ENCODE measurements at regions not wholly inside any gene's neighbourhood (a gene's known extent, or its start where the extent isn't known, plus 50 kb on each side); places are given as distances from the start of the nearest gene placed in this dataset.

- H4K20me1 ChIP-seq (replicated peaks; ENCODE audit: control insufficient read depth, extremely low read depth, insufficient read depth, low read length) = no peaks in the 10 kb centered on the region
- no peaks in the 10 kb centered on the region for H3K36me3 ChIP-seq (ENCODE audit: control insufficient read depth in 2 of 2, extremely low read depth in 1 of 2, insufficient read depth in 2 of 2, low read length in 2 of 2)
- H3K4me2 ChIP-seq (ENCODE audit: insufficient read depth, low read length) = no peak overlapping the region
- H3K9me1 ChIP-seq (replicated peaks; ENCODE audit: control insufficient read depth, extremely low read depth, insufficient read depth, low read length) = no peaks in the 10 kb centered on the region
- no peak overlapping the region for H3K9ac ChIP-seq (replicated peaks; ENCODE audit: extremely low read depth, insufficient read depth, low read length)
- FAIRE-seq (no peak), DNase-seq (ENCODE audit: low read depth, low spot score) (no peak)
- dilution Hi-C loops (cut with MboI; ENCODE audit: extremely low pct_ligation_motif_present, low sequenced_read_pairs) = no loop called here
- H3K9me3 ChIP-seq (replicated peaks; ENCODE audit: control insufficient read depth, insufficient read depth, low read length) = no peaks in the 10 kb centered on the region
- POLR2A ChIA-PET = no interaction called here
- BruUV-seq (replicated peaks) = no TSS peak
- H3K79me2 ChIP-seq (ENCODE audit: control insufficient read depth, insufficient read depth, low read length) = no peaks in the 10 kb centered on the region
- intact Hi-C loops (cut with micrococcal nuclease) = no loop called here
- TF ChIP-seq CTCF (IDR thresholded peaks at IDR 0.05; ENCODE audit: extremely low read depth in 1 of 2, insufficient read depth in 1 of 2, low read depth in 1 of 2, low read length in 2 of 2) (no peak), POLR2A (IDR thresholded peaks at IDR 0.05; ENCODE audit: low read depth, low read length) (no peak)
- H3K27ac ChIP-seq (ENCODE audit: insufficient read depth, low read depth, low read length) = no peak overlapping the region
- peaks cover 0 to 2% of the 10 kb centered on the region in 2 experiments for H3K27me3 ChIP-seq (ENCODE audit: control insufficient read depth in 2 of 2, insufficient read depth in 2 of 2, low read length in 2 of 2)
- CTCF ChIA-PET = no interaction called here
- H3K4me3 ChIP-seq (replicated peaks in 1 of 3; ENCODE audit: insufficient read depth in 1 of 3, low read depth in 1 of 3, low read length in 3 of 3) = no peak overlapping the region
- no peaks in the 10 kb centered on the region for H3K4me1 ChIP-seq (ENCODE audit: control insufficient read depth, extremely low read depth, insufficient read depth, low read length)
- H2AFZ ChIP-seq (ENCODE audit: low read depth, low read length) = no peak overlapping the region
Observed at GRCh38 chr3:66713921-66714320, 213.1 kb upstream of the LRIG1 start.

- H3K9ac ChIP-seq (replicated peaks; ENCODE audit: extremely low read depth, insufficient read depth, low read length) = no peak overlapping the region
- BruUV-seq (replicated peaks) = no TSS peak
- FAIRE-seq (no peak), DNase-seq (ENCODE audit: low read depth, low spot score) (no peak)
- no peak for TF ChIP-seq JUN (IDR thresholded peaks at IDR 0.05; ENCODE audit: borderline replicate concordance, insufficient read depth, insufficient read length, low read depth)
- no peak overlapping the region for H3K4me3 ChIP-seq (replicated peaks in 1 of 3; ENCODE audit: insufficient read depth in 1 of 3, low read depth in 1 of 3, low read length in 3 of 3)
- peaks cover 0 to 2% of the 10 kb centered on the region in 2 experiments for H3K27me3 ChIP-seq (ENCODE audit: control insufficient read depth in 2 of 2, insufficient read depth in 2 of 2, low read length in 2 of 2)
- intact Hi-C loops (cut with micrococcal nuclease) (no loop called here), dilution Hi-C loops (cut with MboI; ENCODE audit: extremely low pct_ligation_motif_present, low sequenced_read_pairs) (no loop called here)
- no peaks in the 10 kb centered on the region for H3K9me3 ChIP-seq (replicated peaks; ENCODE audit: control insufficient read depth, insufficient read depth, low read length)
- POLR2A ChIA-PET = interaction anchor here (0.5 kb wide), 1 partner anchor 158 kb away, joined by 6 read pairs; no protein-coding TSS in a partner anchor
- no peak overlapping the region for H3K4me2 ChIP-seq (ENCODE audit: insufficient read depth, low read length)
- no peak overlapping the region for H3K27ac ChIP-seq (ENCODE audit: insufficient read depth, low read depth, low read length)
- no peaks in the 10 kb centered on the region for H3K79me2 ChIP-seq (ENCODE audit: control insufficient read depth, insufficient read depth, low read length)
- H4K20me1 ChIP-seq (replicated peaks; ENCODE audit: control insufficient read depth, extremely low read depth, insufficient read depth, low read length) = no peaks in the 10 kb centered on the region
- no peaks in the 10 kb centered on the region for H3K9me1 ChIP-seq (replicated peaks; ENCODE audit: control insufficient read depth, extremely low read depth, insufficient read depth, low read length)
- CTCF ChIA-PET = no interaction called here
- H3K36me3 ChIP-seq (ENCODE audit: control insufficient read depth in 2 of 2, extremely low read depth in 1 of 2, insufficient read depth in 2 of 2, low read length in 2 of 2) = no peaks in the 10 kb centered on the region
- no peaks in the 10 kb centered on the region for H3K4me1 ChIP-seq (ENCODE audit: control insufficient read depth, extremely low read depth, insufficient read depth, low read length)
- H2AFZ ChIP-seq (ENCODE audit: low read depth, low read length) = no peak overlapping the region
Observed at GRCh38 chr3:66715806-66716205, 215.0 kb upstream of the LRIG1 start.

All from endothelial cell of umbilical vein (primary cell).